HG02623 (cell line): ENCODE measurements at regions not wholly inside any gene's neighbourhood (a gene's known extent, or its start where the extent isn't known, plus 50 kb on each side); places are given as distances from the start of the nearest gene placed in this dataset.
"Not testable (repeated sequence)": the region's sequence is repeated elsewhere in the genome, so short reads cannot be mapped to it uniquely, and the experiment has no call there.

ENCODE experiments used
- ATAC-seq: cut with Tn5 transposase; IDR thresholded peaks from one replicate; pipeline ENCODE4 v1.9.1; 2021; ENCODE audit warnings: moderate library complexity; ENCODE audit not compliant: unreplicated experiment

DNA sequence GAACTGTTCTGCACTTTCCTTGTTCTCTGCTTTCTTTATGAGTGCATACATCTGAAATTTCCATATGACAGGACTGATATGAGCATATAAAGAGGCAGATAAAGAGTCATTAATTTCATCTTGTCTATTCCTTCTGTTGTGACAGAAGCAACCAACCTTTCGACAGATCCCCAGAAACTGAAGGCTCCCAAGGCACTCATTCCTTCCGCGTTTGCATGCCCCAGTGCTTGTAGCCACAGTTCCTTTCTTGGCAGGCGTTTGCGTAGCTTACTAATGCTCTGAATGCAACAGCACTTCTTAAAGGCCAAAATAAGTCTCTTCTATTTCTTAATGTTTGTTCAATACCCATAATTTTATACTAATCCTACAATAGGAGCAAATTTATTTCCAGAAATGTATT, 94.0 kb upstream of the TBL1X start:
- ATAC-seq = no peak

GRCh38 chrX:9372866-9373265, 92.0 kb upstream of the TBL1X start:
- ATAC-seq = no peak

GRCh38 chrX:9373789-9374188, 91.1 kb upstream of the TBL1X start:
- ATAC-seq = no peak

DNA sequence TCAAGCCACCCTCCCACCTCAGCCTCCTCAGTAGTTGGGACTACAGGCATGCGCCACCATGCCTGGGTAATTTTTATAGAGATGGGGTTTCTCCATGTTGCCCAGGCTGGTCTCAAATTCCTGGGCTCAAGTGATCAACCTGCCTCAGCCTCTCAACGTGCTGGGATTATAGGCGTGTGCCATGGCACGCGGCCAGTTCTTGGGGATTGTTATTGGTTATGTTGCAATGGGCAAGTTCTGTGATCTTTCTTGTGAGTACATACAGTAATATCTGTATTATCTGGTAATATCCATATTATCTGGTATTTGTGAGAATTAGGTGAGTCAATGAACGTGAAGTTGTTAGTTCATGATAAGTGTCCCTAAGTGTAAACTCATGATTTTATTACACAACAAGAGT, 90.3 kb upstream of the TBL1X start:
- no peak for ATAC-seq

- no peak for ATAC-seq
Measured at GRCh38 chrX:9376111-9376510, 88.7 kb upstream of the TBL1X start.

GRCh38 chrX:9377216-9377615, 87.6 kb upstream of the TBL1X start:
- not testable (repeated sequence) for ATAC-seq

- ATAC-seq = no peak
Measured at GRCh38 chrX:9378980-9379696, 85.7 kb upstream of the TBL1X start.

DNA sequence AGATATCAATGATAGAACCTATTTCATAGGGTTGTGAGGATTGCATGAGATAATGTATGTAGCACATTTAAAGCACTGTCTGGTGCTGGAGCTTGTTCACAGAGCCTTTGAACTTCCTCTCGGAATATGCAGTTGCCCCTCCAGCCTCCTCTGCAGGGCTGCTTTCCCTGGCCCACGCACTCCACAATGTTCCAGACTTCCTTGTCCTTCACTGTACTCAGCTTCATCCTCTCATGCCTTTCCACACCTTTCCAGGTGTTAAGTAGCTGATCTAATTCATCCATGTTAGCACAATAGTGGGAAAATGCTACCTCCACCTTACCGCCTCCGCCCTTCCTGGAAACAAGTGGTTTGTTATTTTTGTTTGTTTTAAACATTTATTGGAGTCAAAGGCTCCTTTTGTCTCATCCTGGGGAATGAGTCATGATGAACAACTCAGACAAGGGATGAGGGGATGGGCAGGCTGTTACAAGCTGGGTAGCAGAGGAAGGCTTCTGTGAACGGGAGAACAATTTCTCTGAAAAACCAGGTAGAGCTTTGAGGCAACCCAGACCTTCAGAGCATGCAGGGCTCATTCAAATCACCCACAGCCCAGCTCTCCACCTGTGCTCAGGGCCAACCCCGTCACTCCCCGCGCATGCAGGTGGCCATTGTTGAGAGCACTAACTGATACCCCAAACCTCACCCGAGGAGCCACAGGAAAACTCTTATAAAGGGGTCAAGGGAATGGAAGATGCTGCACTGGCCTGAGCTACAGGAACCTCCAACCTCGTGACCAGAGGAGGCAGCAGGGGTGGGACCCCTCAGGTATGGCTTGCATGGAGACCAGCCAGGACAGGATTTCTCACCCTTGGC, 84.9 kb upstream of the TBL1X start:
- no peak for ATAC-seq

DNA sequence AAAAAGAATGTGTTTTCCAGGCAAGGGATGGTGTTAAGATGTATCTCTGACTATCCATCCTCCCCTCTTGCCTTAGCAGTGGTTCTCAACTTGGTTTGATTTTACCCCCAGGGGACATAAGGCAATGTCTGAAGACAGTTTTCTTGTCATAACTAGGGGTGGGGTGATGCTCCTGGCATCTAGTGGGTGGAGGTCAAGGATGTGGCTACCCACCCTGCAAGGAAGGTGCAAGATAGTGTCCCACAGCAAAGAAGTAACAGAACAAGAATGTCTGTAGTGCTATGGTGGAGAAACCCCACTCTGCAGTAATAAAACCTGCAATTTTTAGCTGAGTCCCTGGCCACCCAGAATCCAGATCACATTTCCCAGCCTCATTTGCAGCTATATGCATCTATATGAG, 81.2 kb upstream of the TBL1X start:
- no peak for ATAC-seq

GRCh38 chrX:9388450-9388849, 76.4 kb upstream of the TBL1X start:
- ATAC-seq = no peak

DNA sequence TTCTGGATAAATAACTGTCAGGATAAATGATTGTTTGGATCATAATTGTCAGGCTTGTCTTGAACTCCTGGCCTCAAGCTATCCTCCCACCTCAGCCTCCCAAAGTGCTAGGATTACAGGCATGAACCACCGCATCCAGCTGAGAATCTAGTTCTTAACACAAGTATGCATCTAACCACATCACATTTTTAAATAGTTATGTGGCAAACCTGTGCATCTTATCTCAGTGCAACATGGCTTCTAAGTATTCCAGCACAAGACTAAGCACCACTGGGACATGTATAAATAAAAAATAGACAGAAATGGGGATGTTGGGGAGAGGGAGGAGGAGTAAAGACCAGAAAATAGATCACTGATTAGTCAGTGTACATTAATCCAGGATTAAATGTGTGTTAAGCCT, 74.7 kb upstream of the TBL1X start:
- ATAC-seq = no peak

DNA sequence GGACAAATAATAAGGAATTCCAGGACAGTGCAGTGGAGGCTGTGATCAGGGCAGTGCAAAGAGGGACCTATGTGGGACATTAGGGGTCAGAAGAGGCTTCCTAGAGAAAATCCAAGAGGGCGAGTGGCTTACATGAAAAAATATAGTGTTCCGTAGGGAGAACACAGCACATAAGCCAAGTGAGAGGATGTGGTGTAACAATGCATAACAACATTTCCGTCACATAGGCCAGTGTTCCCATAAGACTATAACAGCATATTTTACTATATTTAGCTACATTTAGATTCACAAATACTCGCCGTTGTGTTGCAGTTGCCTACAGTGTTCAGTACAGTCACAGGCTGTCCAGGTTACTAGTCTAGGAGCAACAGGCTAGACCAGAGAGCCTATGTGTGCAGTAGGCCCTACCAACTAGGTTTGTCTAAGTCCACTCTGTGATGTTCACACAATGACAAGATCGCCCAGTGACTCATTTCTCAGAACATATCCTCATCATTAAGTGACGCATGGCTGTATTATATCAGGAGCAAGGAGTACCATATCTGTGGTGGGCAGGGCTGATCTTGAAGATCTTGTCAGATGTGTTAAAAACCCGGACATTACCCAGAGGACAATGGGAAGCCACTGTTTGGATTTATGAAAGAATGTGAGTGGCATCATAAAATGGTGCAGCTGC, 74.0 kb upstream of the TBL1X start:
- ATAC-seq = no peak

- no peak for ATAC-seq
Measured at GRCh38 chrX:9392445-9392844, 72.4 kb upstream of the TBL1X start.

- no peak for ATAC-seq
Measured at GRCh38 chrX:9393571-9393970, 71.3 kb upstream of the TBL1X start.

DNA sequence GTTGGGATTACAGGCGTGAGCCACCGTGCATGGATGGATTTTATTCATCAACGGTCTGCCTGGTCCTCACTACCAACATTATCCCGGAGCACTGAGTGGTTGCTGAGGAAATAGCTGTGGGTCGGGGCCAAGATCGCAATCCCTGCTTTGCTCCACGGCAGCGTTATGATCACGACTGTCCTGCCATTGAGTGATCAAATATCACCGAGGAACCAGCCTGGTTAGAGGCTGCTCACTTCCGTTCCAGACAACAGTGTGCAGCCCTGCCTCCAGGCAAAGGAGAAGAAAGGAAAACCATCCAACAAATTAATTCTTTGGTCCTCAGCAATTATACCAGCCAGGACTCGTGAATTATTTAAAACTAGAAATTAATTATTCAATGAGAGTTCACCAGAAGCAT, 70.6 kb upstream of the TBL1X start:
- ATAC-seq = no peak

DNA sequence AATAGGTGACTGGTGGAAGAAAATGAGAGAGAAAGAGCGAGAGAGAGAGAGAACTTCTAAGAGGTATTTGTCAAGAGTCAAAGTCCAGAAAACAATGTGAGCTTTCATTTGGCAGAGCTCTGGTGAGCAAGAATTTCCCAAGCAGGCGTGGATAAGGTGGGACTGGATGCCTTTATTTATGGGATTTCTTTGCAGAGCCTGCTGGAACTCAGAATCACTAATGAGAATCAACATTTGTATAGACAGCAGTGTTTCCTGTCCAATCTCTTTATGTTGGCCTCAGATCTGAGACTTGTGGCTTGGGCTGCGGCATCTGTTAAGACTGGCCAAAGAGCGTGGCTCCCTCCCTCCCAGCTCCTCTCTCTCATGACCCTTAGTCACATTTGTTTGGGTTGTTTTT, 67.9 kb upstream of the TBL1X start:
- no peak for ATAC-seq

DNA sequence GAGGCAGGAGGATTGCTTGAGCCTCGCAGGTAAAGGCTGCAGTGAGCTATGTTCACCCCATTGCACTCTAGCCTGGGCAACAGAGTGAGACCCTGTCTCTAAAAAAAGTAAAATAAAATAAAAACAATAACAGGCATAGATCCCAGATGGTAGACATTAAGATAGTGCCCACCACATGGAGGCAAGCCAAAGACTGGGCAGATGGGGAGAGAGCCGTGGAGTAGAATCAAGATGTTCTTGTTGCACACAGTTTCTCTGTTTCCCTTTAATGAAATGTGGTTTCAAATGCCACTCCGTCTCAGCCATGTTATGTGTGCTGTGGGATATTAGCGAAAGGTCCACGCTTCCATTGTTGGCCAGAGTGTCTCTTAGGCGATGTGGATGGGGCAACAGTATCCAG, 63.8 kb upstream of the TBL1X start:
- ATAC-seq = no peak

DNA sequence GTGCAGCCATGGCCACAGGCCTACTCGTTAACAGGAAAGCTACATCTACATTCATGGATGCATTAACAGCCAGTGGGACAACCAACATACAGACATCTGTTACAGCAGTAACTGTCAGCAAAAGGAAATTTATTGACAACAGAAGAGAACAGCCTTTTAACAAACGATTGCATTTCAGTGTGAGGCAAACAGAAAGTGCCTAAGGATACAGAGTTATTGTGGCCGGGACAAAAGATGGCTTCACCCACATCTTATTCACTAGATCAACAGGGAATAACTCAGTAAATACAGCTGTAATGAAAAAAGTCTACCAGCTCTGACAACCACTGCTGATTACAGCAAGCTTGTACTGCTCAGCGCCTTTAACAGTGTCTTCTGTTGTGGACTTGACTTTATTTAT, 61.5 kb upstream of the TBL1X start:
- ATAC-seq = no peak

GRCh38 chrX:9405635-9406034, 59.2 kb upstream of the TBL1X start:
- ATAC-seq = not testable (repeated sequence)

DNA sequence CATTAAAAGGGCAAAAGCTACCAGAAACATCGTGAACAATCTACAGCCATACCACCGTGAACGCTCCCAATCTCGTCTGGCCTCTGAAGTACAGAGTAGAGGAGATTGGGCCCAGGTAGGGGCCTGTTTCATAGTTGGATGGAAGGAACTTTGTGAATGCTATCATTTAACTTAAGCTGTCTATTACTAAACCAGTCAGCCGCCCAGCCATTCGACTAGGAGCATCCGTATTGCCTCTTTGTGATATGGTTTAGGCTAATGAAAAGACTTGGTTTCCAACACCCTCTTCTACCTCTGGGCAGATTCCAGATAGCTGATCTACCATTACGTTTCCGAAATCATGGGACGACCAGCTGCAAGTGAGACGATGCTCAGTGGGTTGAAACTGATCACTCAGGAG, 54.0 kb upstream of the TBL1X start:
- not testable (repeated sequence) for ATAC-seq

DNA sequence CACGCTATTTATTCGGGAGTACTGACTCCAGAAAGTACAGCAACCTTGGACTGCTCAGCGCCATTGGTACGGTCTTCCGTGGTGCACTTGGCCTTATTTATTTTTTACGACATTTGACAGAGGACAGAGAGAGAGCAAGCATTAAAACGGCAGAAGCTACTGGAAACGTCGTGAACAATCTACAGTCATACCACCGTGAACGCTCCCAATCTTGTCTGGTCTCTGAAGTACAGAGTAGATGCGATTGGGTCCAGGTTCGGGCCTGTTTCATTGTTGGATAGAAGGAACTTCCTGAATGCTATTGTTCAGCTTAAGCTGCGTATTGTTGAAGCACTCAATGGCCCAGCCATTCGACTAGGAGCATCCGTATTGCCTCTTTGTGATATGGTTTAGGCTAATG, 53.2 kb upstream of the TBL1X start:
- ATAC-seq = not testable (repeated sequence)

DNA sequence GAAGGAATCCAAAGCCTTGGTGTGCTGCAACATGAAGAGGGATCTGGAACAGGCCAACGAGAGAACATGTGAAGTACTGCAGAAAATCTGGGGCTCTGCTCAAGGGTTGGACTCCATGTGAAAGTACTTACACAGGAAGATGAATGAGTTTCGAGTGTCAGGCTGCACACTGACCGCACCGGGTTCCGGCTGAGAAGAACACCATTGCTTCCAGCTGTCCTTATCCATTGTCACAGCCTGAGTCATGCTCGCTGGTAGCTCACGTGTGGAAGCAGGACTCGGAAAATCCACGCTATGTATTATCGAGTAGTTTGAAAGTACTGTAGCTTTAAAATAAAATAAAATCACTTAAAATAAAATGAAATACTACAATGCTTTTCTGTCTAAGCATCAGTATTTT, 50.4 kb upstream of the TBL1X start:
- no peak for ATAC-seq
